Cardiac fibroblast (primary cell): ENCODE measurements at regions not wholly inside any gene's neighbourhood (a gene's known extent, or its start where the extent isn't known, plus 50 kb on each side); places are given as distances from the start of the nearest gene placed in this dataset.
A peak's percentile ranks its signal among the peaks of the same experiment; 100 is the strongest.

Source experiments
- DNase-seq, 2 donors: peaks; one replicate each; pipeline versions ENCODE4 v3.0.0 to v3.0.0-alpha.2; 2010; ENCODE audit warnings: low read depth in 2 of 2
- H3K4me3 ChIP-seq, 2 donors: replicated peaks in 1 of 2; 1 replicate in 1 of 2; 2 replicates in 1 of 2; pipeline ENCODE4 v1.5.1; 2011; ENCODE audit warnings: low read depth in 2 of 2, low read length in 2 of 2, mild to moderate bottlenecking in 2 of 2, moderate library complexity in 1 of 2
- TF ChIP-seq, protein P1 (sequence below): IDR thresholded peaks from one replicate; pipeline ENCODE4 v1.5.1; 2011; ENCODE audit warnings: low read depth, mild to moderate bottlenecking, low read length, inconsistent platforms

DNA sequence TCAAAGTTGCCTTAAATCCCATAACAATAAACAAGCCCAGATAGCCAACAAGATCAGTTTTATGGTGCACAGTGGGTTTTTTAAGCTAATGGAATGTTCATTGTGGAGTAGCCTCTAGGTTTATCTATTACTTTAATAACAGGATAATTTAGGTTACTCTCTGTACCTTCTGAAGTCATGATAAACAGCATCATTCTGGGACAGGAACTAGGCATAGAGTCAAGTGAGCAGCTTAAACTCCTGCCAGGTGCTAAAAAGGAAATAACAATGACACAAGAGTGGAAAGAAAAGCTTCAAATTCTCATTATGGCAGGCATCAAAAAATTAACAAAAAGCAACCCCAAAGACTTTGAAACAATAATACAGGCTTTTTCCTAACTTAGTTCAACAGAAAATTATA lies 228.8 kb downstream of the HACE1 start:
- DNase-seq, result no peak
- TF ChIP-seq, protein P1, sequence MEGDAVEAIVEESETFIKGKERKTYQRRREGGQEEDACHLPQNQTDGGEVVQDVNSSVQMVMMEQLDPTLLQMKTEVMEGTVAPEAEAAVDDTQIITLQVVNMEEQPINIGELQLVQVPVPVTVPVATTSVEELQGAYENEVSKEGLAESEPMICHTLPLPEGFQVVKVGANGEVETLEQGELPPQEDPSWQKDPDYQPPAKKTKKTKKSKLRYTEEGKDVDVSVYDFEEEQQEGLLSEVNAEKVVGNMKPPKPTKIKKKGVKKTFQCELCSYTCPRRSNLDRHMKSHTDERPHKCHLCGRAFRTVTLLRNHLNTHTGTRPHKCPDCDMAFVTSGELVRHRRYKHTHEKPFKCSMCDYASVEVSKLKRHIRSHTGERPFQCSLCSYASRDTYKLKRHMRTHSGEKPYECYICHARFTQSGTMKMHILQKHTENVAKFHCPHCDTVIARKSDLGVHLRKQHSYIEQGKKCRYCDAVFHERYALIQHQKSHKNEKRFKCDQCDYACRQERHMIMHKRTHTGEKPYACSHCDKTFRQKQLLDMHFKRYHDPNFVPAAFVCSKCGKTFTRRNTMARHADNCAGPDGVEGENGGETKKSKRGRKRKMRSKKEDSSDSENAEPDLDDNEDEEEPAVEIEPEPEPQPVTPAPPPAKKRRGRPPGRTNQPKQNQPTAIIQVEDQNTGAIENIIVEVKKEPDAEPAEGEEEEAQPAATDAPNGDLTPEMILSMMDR, result no peak
- H3K4me3 ChIP-seq, result no peak overlapping the region

GRCh38 chr6:104630522-104630921 lies 229.2 kb downstream of the HACE1 start:
- TF ChIP-seq, protein P1, result no peak

GRCh38 chr6:104629826-104630225 lies 229.9 kb downstream of the HACE1 start:
- no peak for DNase-seq
- no peak overlapping the region for H3K4me3 ChIP-seq
- TF ChIP-seq, protein P1, result no peak

More at GRCh38 chr6:104630522-104630921, 229.2 kb downstream of the HACE1 start:
- H3K4me3 ChIP-seq, result no peak overlapping the region
- no peak for DNase-seq

DNA sequence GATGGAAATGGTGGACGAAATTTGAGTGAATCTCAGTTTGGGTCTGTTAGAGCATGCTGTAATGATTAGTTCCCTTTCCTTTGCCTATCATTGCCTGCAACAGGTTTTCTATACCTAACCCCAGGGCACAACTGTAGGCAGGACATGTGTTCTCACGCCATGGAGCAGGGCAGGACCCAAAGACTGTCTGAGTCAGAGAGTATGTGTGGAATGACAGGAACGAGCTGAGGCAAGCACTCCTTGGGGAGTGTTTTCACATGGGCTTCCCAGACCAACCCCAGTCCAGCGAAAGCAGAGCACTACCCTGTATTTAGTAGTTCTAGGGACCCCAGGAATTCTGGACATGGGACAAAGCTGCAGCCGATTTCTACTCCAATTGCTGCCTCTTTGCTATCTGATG lies 234.2 kb downstream of the HACE1 start:
- TF ChIP-seq, protein P1, result no peak
- no peak overlapping the region for H3K4me3 ChIP-seq
- peak; percentile 77 to 95 for DNase-seq

GRCh38 chr6:104623052-104623690 lies 236.5 kb downstream of the HACE1 start:
- no peak for DNase-seq
- H3K4me3 ChIP-seq, result no peak overlapping the region
- TF ChIP-seq, protein P1, result peak; percentile 32

- H3K4me3 ChIP-seq, result no peak overlapping the region
- TF ChIP-seq, protein P1, result no peak
- DNase-seq, result no peak
These were observed 238.3 kb downstream of the HACE1 start for GRCh38 chr6:104621396-104621795.

DNA sequence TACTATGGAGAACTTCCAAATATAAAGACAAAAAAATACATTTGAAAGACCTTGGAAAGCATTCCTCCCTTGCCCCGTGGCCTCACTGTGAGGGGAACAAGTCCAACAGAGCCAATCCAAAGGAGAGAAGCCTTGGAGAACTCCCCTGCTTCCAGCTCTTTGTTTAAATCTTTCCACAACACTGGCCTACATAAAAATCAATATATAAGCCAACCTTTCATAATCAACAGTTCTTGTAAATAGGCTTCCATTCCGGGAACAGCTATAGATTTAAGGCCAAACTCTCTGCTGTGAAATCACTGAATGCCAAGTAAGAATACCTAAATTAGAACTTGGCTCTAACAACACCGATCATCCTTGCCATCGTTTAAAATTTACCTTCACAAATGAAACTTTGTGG lies 242.1 kb downstream of the HACE1 start:
- H3K4me3 ChIP-seq, result no peak overlapping the region
- DNase-seq, result no peak
- TF ChIP-seq, protein P1, result no peak
